Fibroblast of skin of scalp (primary cell): ENCODE measurements at regions not wholly inside any gene's neighbourhood (a gene's known extent, or its start where the extent isn't known, plus 50 kb on each side); places are given as distances from the start of the nearest gene placed in this dataset.
"Not testable (repeated sequence)": the region's sequence is repeated elsewhere in the genome, so short reads cannot be mapped to it uniquely, and the experiment has no call there.

Source experiments
- DNase-seq: peaks from one replicate; pipeline ENCODE4 v3.0.0-alpha.2; 2013

GRCh38 chrX:137646472-137646871 lies 80.5 kb downstream of the ZIC3 start:
- DNase-seq, result no peak

GRCh38 chrX:137651647-137652046 lies 85.7 kb downstream of the ZIC3 start:
- DNase-seq, result no peak

- no peak for DNase-seq
These were observed 86.2 kb downstream of the ZIC3 start for GRCh38 chrX:137652086-137652485.

DNA sequence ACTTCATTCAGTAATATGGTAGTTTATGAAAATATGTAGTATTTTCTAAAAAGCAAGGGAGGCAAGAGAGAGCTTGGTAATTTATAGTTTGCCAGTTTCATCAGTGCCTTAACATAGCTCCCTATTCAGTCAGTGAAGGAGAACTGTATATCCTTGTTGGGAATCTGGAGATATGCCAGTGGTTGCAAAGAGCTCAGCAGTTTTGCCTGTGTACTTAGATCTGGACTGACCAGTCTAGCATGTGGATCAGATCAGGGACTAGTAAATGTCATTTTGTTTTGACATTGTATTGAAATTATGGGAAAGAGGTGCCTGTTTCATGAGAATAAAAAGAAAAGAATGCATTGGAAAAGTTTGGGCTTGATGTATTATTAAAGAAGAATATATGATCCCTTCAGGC lies 88.6 kb downstream of the ZIC3 start:
- DNase-seq, result no peak

DNA sequence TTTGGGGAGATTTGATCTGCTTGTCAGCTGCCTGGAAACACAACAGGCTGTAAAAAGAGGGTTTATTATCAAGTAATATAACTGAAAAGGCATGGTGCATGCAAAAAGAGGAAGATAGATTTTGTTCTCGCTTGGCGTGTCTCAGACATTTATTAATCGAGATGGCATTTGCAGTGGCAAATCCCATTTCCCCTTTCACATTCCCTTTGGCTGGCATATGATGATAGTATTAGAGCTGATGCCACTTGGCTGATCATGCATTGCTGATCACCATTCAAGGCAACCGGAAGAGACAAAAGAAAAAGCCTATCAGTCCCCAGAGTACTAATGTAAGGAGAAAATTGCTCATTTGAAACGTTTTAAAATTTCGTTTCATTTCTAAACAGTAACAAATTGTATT lies 101.8 kb downstream of the ZIC3 start:
- DNase-seq, result no peak

DNA sequence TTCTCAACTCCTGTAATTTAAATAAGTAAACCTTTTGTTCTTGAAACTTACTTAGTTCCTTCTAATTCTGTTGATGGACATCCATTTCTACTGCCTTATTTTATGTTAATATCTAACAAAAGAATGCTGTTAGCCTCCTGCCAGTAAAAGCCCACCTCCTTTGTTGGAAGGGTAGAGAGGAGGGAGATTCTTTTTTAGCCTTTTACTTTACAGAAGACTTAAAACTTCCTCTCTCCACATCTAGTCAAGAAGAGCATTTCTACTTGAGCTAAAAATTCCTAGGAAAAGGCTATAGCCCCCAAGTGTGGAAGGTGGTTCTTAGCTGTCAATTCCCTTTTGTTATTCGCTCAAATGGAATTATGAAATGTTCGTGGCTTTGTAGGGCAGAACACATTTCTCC lies 118.7 kb downstream of the ZIC3 start:
- no peak for DNase-seq

DNA sequence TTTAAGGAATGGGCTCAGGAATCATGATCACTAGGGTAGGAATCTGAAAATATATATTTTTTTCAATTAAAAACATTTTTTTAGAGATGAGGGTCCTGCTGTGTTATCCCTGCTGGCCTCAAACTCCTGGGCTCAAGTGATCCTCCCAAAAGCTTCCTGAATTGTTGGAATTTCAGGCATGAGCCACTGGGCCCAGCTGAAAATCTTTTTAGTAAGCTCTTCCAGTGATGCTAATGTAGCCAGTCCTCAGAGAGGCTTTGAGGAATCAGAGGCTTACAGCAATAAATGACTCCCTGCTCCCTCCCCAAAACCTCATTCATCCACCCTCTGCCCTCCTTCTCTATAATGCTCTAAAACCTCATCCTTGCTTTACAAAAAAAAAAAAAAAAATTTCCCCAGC lies 129.5 kb downstream of the ZIC3 start:
- DNase-seq, result no peak

DNA sequence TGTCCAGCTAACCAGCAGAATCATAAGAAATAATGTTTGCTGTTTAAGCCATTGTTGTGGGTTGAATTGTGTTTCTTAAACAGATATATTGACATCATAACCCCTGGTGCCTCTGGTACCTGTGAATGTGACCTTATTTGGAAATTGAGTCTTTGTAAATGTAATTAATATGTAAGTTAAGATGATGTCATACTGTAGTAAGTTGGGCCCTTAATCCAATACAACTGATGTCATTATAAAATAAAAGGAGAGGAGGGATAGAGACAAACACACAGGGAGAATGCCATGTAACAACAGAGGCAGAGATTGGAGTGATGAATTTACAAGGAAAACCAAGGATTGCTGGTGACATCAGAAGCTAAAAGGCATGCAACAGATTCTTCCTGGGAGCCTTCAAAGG lies 141.4 kb downstream of the ZIC3 start:
- no peak for DNase-seq

GRCh38 chrX:137742846-137743245 lies 176.9 kb downstream of the ZIC3 start:
- no peak for DNase-seq

DNA sequence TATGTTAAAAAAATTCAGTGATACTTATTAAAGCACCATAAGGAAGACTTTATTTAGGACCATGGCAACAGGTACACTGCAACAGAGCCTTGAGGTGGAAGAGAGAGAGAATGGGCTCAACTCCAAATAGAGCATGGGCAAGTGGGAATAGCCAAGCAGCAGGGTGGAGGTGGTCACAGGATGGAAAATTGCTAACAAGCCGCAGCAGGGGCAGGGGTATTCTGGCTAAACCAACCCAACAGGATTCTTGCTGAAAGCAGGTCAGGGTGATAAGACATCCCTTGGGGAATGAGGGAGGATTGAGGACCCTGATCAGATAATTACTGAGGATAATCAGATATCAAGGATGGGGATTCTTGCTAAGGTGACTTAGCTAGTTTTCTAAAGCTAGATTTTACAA lies 177.5 kb downstream of the ZIC3 start:
- DNase-seq, result no peak

DNA sequence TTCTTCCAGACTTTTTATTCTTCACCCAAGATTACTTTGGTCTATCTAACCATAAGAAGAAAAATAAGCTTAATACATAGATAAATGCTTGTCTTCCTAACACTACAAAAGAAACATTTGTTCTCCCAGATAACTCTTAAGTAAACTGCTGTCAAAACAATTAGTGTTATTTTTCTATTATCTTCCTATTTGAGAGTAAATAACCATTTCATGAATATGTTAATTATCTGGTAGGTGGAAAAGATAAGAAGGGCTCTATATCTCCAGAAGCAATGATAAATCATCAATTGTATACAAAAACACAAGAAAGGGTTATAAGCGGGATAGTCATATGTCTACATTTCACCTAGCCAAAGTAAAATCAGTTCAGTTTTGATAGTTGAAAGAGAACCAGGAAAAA lies 180.4 kb downstream of the ZIC3 start:
- DNase-seq, result no peak

- no peak for DNase-seq
These were observed 181.5 kb downstream of the ZIC3 start for GRCh38 chrX:137747244-137748043.

DNA sequence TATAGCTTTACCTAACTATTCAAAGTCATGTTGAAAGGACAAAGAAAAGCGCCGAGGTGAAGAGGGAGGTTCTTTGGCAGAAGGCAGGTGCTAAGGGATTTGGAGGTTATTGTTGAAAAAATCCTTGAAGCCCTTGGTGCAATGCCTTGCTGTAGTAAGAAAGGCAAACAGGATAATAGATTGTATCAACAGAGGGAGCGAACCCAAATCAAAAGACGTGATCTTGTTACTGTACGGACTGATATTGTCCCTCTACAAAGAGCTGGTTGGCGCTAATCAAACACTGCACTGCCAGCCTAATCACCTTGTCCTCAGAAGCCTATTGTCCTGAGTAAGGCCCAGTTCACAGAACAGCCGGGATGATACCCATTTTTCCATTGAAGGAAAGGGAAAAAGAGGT lies 182.9 kb downstream of the ZIC3 start:
- no peak for DNase-seq

DNA sequence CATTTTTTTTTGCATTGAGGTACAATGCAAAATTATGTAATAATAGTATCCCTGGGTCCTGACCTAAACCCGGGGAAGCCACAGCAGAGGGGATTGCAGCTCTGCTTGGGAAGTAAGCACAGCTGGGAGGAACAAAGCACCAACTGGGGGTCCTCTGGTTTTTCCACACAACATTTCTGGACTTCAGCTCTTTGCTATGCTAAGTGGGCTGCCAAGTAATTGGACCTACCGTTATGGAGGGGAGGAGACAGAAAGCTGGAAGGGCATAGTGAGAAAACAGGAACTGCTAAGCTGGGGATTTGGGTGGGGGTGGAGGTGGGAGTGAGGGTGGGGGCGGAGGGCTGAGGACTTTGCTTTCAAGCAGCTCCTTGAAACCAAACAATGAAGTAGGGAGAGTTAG lies 183.3 kb downstream of the ZIC3 start:
- no peak for DNase-seq

GRCh38 chrX:137771537-137771936 lies 205.6 kb downstream of the ZIC3 start:
- no peak for DNase-seq

- no peak for DNase-seq
These were observed 226.3 kb downstream of the ZIC3 start for GRCh38 chrX:137792214-137792613.

- not testable (repeated sequence) for DNase-seq
These were observed 232.0 kb downstream of the ZIC3 start for GRCh38 chrX:137797926-137798325.

GRCh38 chrX:137823257-137823656 lies 257.3 kb downstream of the ZIC3 start:
- DNase-seq, result no peak

- DNase-seq, result no peak
These were observed 281.4 kb downstream of the ZIC3 start for GRCh38 chrX:137847376-137847775.

DNA sequence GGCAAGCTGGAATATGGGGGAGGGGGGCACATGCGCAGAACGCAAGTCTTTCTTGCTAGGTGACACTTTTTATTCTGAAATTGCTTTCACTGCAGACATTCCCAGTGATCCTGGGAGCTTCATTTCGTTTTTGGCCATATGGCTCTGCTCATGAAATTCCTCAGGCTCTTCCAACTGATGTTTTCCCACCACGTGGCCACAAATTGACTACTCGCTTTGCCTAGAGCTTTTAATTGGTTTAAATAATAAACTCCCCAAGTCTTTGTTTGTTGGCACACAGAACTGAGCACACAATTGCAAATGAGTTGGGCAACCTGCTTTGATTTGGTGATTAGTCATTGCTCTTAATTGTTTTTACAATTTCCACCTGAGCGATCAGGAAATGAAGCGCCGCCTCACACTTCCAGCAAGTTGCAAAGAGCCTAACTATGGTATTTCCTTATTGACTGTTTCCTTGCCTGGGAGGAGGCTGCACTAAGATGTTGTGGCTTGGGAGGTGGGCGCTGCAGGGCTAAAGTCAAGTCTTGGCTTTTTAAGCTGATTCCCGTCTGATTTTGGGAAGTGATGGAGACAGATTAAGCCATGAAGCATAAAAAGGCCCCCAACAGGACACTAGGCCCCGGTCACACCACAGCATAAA lies 282.5 kb downstream of the ZIC3 start:
- DNase-seq, result no peak

- no peak for DNase-seq
These were observed 286.6 kb downstream of the ZIC3 start for GRCh38 chrX:137852502-137852901.

- DNase-seq, result no peak
These were observed 289.6 kb downstream of the ZIC3 start for GRCh38 chrX:137855490-137855889.

GRCh38 chrX:137858106-137858505 lies 292.2 kb downstream of the ZIC3 start:
- no peak for DNase-seq

- no peak for DNase-seq
These were observed 312.5 kb downstream of the ZIC3 start for GRCh38 chrX:137878401-137878800.

GRCh38 chrX:137882960-137883359 lies 317.0 kb downstream of the ZIC3 start:
- DNase-seq, result no peak
